SU-DHL-6 (cell line): ENCODE measurements at regions not wholly inside any gene's neighbourhood (a gene's known extent, or its start where the extent isn't known, plus 50 kb on each side); places are given as distances from the start of the nearest gene placed in this dataset.

Source experiments
- CTCF ChIP-seq: fragments of 200-600 bp; sonication (generic); IDR thresholded peaks from one replicate; pipeline ENCODE4 v1.5.1; 2017; ENCODE audit warnings: antibody characterized with exemption, mild to moderate bottlenecking, low read length, moderate library complexity; ENCODE audit not compliant: insufficient read depth, poor library complexity, severe bottlenecking
- EZH2phosphoT487 ChIP-seq: fragments of 200-600 bp; sonication (generic), shearing (Covaris generic); conservative IDR thresholded peaks from 2 replicates; pipeline ENCODE4 v1.6.1; 2018; ENCODE audit warnings: mild to moderate bottlenecking, antibody characterized with exemption, low read length, moderate library complexity, mixed read lengths

- TF ChIP-seq CTCF (no peak), EZH2phosphoT487 (no peak)
These were observed 409.4 kb upstream of the B3GAT1 start for GRCh38 chr11:134821422-134821821.
